ENCODE measurements at regions not wholly inside any gene's neighbourhood (a gene's known extent, or its start where the extent isn't known, plus 50 kb on each side); places are given as distances from the start of the nearest gene placed in this dataset.

DNA sequence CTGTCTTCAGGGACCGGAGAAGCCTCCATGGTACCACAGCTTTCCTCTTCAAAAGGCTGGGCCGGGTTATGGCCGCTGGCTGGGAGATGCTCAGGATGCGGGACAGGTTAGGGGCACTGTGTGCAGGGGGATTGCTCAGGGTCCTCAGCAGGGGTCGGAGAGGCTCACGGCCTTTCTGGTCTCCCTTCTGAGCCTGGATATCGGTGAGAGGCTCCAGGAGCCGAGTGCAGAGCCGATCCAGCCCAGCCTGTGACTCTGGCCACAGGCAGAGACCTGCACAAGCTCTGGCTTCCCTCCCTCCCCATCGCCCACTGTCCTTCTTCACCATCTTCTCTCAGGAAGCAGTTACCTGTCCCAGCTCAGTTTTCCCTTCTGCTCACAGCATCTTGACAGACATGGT is 306.0 kb downstream of the ZNF536 start:
- H3K4me3 ChIP-seq, result no peak overlapping the region
- 81 to 96% methylated on average over 10 of the region's 10 CpGs for WGBS, 2 donors
- no peak for ATAC-seq (ENCODE audit: low FRiP score in 2 of 2)
- H3K27me3 ChIP-seq, result no peaks in the 10 kb centered on the region
- no peaks in the 10 kb centered on the region for H3K9me3 ChIP-seq
- DNase-seq, result no peak
- peaks cover 0 to 4% (median 2%) of the 10 kb centered on the region in 4 donors for H3K4me1 ChIP-seq
- no peaks in the 10 kb centered on the region for H3K36me3 ChIP-seq
- TF ChIP-seq POLR2AphosphoS5 (IDR thresholded peaks at IDR 0.05) (no peak), EP300 (IDR thresholded peaks at IDR 0.05) (no peak), POLR2A (IDR thresholded peaks at IDR 0.05) (no peak)
- TF ChIP-seq, protein P1, sequence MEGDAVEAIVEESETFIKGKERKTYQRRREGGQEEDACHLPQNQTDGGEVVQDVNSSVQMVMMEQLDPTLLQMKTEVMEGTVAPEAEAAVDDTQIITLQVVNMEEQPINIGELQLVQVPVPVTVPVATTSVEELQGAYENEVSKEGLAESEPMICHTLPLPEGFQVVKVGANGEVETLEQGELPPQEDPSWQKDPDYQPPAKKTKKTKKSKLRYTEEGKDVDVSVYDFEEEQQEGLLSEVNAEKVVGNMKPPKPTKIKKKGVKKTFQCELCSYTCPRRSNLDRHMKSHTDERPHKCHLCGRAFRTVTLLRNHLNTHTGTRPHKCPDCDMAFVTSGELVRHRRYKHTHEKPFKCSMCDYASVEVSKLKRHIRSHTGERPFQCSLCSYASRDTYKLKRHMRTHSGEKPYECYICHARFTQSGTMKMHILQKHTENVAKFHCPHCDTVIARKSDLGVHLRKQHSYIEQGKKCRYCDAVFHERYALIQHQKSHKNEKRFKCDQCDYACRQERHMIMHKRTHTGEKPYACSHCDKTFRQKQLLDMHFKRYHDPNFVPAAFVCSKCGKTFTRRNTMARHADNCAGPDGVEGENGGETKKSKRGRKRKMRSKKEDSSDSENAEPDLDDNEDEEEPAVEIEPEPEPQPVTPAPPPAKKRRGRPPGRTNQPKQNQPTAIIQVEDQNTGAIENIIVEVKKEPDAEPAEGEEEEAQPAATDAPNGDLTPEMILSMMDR (IDR thresholded peaks at IDR 0.05), result no peak
- no peak overlapping the region for H3K27ac ChIP-seq

DNA sequence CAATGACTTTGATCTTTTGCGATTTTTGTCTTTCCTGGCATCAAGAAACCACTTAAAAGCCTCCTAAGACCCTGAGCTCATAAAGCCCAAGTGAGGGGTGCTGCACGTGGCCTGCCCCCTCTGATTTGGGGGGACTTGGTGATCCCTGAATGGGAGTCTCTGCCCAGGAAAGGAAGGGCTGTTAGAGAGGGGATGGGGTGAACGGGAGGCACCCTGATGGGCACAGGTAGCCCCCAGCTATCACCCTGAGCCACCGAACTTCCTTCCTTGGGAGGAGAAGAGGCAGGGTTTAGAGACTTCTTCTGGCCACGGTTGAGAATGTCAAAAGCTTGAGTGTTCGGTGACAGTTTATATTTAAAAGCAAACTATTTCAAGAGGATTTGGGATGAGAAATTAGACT is 305.5 kb downstream of the ZNF536 start:
- Histone ChIP-seq H3K9me3 (no peaks in the 10 kb centered on the region), H3K27ac (no peak overlapping the region), H3K36me3 (no peaks in the 10 kb centered on the region), H3K27me3 (no peaks in the 10 kb centered on the region), H3K4me1 (peaks cover 0 to 3% (median 2%) of the 10 kb centered on the region in 4 donors), H3K4me3 (no peak overlapping the region)
- 74 to 75% methylated on average over 6 of the region's 6 CpGs for WGBS, 2 donors
- ATAC-seq (ENCODE audit: low FRiP score in 2 of 2) (no peak), DNase-seq (no peak)
- no peak for TF ChIP-seq EP300 (IDR thresholded peaks at IDR 0.05)

DNA sequence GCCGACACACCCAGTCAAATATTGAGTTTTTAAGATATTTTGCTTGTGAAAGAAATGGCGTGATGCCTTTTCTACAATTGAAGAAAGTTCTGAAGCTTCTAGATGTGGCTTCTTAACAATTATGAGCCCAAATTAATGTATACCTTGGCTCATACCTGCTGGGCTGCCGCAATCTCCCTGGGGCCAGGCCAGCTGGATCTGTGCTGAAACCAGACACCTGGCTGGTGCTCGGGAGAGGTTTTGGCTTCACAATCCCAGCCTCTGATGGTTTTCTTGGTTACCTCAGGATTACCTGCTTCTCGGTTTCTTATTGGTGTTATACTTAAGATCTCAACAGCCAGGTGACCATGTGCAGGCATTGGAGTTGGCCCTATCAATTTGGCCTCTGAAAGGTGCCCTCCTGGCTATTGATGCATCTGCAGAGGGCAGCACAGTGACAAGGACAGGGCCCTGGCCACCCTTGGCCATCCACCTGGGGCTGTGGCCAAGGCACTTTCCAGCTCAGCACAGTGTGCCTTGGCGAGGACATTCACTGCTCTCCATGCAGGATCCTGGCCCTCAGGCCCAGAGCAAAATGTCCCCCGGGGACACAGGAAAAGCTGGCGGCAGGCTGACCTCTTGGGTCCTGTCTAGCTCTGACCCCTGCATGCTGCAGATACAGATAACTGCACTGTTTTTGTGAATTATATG is 305.0 kb downstream of the ZNF536 start:
- ATAC-seq (ENCODE audit: low FRiP score in 2 of 2), result no peak
- Histone ChIP-seq H3K4me1 (no peaks in the 10 kb centered on the region), H3K27ac (no peak overlapping the region), H3K4me3 (no peak overlapping the region), H3K9me3 (no peaks in the 10 kb centered on the region), H3K27me3 (no peaks in the 10 kb centered on the region), H3K36me3 (no peaks in the 10 kb centered on the region)
- TF ChIP-seq POLR2AphosphoS5 (IDR thresholded peaks at IDR 0.05) (no peak), EP300 (IDR thresholded peaks at IDR 0.05) (no peak), POLR2A (IDR thresholded peaks at IDR 0.05) (no peak)
- TF ChIP-seq, protein P1 (IDR thresholded peaks at IDR 0.05), result no peak
- 76 to 83% methylated on average over 7 to 8 of the region's 8 CpGs for WGBS, 2 donors
- no peak for DNase-seq

DNA sequence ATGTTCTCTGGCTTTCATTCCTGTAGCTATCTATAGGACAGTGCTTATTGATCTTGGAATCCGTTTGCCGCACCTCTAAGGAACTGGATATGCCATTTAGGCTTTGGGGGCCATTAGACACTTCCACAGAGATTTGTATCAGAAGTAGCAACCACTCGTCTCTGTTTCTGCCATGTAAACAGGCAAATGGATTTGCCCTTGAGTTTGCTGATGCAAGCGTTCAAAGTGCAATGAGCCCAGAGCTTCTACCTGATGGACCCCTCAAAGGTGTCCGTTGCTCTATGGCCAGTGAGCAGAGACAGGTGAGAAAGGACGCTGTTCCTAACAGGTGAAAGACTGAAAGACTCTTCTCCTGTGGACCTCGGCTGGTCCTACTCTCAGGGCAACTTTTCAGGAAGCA is 302.9 kb downstream of the ZNF536 start:
- ATAC-seq (ENCODE audit: low FRiP score in 2 of 2), result no peak
- Histone ChIP-seq H3K27me3 (no peaks in the 10 kb centered on the region), H3K4me1 (no peaks in the 10 kb centered on the region), H3K4me3 (no peak overlapping the region), H3K9me3 (no peaks in the 10 kb centered on the region), H3K27ac (no peak overlapping the region), H3K36me3 (no peaks in the 10 kb centered on the region)
- WGBS, 2 donors, result 71 to 84% methylated on average over 5 to 7 of the region's 7 CpGs
- no peak for DNase-seq
- TF ChIP-seq EP300 (IDR thresholded peaks at IDR 0.05), result no peak
- no peak for TF ChIP-seq POLR2AphosphoS5 (IDR thresholded peaks at IDR 0.05)
- TF ChIP-seq, protein P1 (IDR thresholded peaks at IDR 0.05), result no peak
- no peak for TF ChIP-seq POLR2A (IDR thresholded peaks at IDR 0.05)

DNA sequence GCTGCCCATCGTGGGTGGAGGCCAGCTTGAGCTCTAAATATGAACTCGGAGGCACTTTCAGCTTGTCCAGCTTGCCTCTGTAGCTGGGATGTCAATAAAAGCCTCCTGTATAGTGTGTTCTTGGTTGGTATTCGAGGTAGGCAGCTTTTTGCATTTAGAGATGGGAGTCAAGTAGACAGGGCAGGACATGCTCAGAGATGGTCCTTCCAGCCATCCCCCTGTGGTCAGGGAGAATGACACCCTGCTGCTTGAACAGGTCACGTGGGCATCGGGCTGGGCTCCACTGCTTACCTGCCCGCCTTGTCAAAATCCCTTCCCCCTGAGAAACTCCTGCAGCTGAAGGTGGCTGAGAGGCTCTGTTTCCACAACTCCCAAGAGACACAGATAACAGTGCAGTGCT is 302.5 kb downstream of the ZNF536 start:
- no peaks in the 10 kb centered on the region for H3K27me3 ChIP-seq
- DNase-seq, result no peak
- no peaks in the 10 kb centered on the region for H3K4me1 ChIP-seq
- H3K36me3 ChIP-seq, result no peaks in the 10 kb centered on the region
- no peaks in the 10 kb centered on the region for H3K9me3 ChIP-seq
- H3K27ac ChIP-seq, result no peak overlapping the region
- TF ChIP-seq, protein P1 (IDR thresholded peaks at IDR 0.05), result no peak
- TF ChIP-seq EP300 (IDR thresholded peaks at IDR 0.05), result no peak
- 73 to 79% methylated on average over 3 to 6 of the region's 6 CpGs for WGBS, 2 donors
- ATAC-seq (ENCODE audit: low FRiP score in 2 of 2), result no peak
- no peak overlapping the region for H3K4me3 ChIP-seq
